GM19372 (cell line): ENCODE measurements at regions not wholly inside any gene's neighbourhood (a gene's known extent, or its start where the extent isn't known, plus 50 kb on each side); places are given as distances from the start of the nearest gene placed in this dataset.

Experiments
- ATAC-seq: cut with Tn5 transposase; IDR thresholded peaks from one replicate; pipeline ENCODE4 v1.9.1; 2021; ENCODE audit warnings: mild to moderate bottlenecking, low read depth, moderate library complexity; ENCODE audit not compliant: unreplicated experiment

GRCh38 chr2:5352286-5352685 lies 339.9 kb upstream of the SOX11 start:
- ATAC-seq: no peak

- ATAC-seq: no peak
Observed at GRCh38 chr2:5353565-5353964, 338.6 kb upstream of the SOX11 start.

GRCh38 chr2:5359397-5359796 lies 332.8 kb upstream of the SOX11 start:
- ATAC-seq: no peak

- no peak for ATAC-seq
Observed at GRCh38 chr2:5360081-5360480, 332.1 kb upstream of the SOX11 start.

- ATAC-seq: no peak
Observed at GRCh38 chr2:5364361-5364760, 327.8 kb upstream of the SOX11 start.

GRCh38 chr2:5365871-5366461 lies 326.2 kb upstream of the SOX11 start:
- ATAC-seq: peak; percentile 59

- ATAC-seq: no peak
Observed at GRCh38 chr2:5367321-5367720, 324.9 kb upstream of the SOX11 start.

GRCh38 chr2:5368263-5368662 lies 323.9 kb upstream of the SOX11 start:
- ATAC-seq: no peak

- no peak for ATAC-seq
Observed at GRCh38 chr2:5369510-5369909, 322.7 kb upstream of the SOX11 start.

GRCh38 chr2:5370158-5370557 lies 322.0 kb upstream of the SOX11 start:
- ATAC-seq: no peak

- ATAC-seq: no peak
Observed at GRCh38 chr2:5372141-5372540, 320.0 kb upstream of the SOX11 start.

GRCh38 chr2:5373200-5373599 lies 319.0 kb upstream of the SOX11 start:
- ATAC-seq: no peak

GRCh38 chr2:5374762-5375161 lies 317.4 kb upstream of the SOX11 start:
- no peak for ATAC-seq

- ATAC-seq: no peak
Observed at GRCh38 chr2:5377323-5377722, 314.9 kb upstream of the SOX11 start.

GRCh38 chr2:5379811-5380210 lies 312.4 kb upstream of the SOX11 start:
- no peak for ATAC-seq

GRCh38 chr2:5385596-5385995 lies 306.6 kb upstream of the SOX11 start:
- no peak for ATAC-seq

- ATAC-seq: no peak
Observed at GRCh38 chr2:5387406-5387805, 304.8 kb upstream of the SOX11 start.

GRCh38 chr2:5389740-5390139 lies 302.4 kb upstream of the SOX11 start:
- no peak for ATAC-seq

GRCh38 chr2:5391362-5391761 lies 300.8 kb upstream of the SOX11 start:
- ATAC-seq: no peak

GRCh38 chr2:5392658-5393057 lies 299.5 kb upstream of the SOX11 start:
- no peak for ATAC-seq

GRCh38 chr2:5393474-5393873 lies 298.7 kb upstream of the SOX11 start:
- no peak for ATAC-seq

- ATAC-seq: no peak
Observed at GRCh38 chr2:5394223-5394622, 298.0 kb upstream of the SOX11 start.

- no peak for ATAC-seq
Observed at GRCh38 chr2:5401115-5401657, 291.0 kb upstream of the SOX11 start.
